HEK293 (cell line): ENCODE measurements at regions not wholly inside any gene's neighbourhood (a gene's known extent, or its start where the extent isn't known, plus 50 kb on each side); places are given as distances from the start of the nearest gene placed in this dataset.

Experiments used
- CTCF ChIA-PET: fragments of 350-600 bp; formaldehyde crosslinking; extraction: SDS; loops from one replicate; lab custom pipeline; 2021; ENCODE audit warnings: antibody characterized with exemption; lab: Yijun Ruan, JAX
- POLR2A ChIA-PET: fragments of 300-600 bp; formaldehyde crosslinking; extraction: SDS; loops from one replicate; lab custom pipeline; 2020; ENCODE audit warnings: antibody characterized with exemption, inconsistent platforms; lab: Yijun Ruan, JAX
- H3K27ac ChIP-seq: fragments of 200-500 bp; sonication (Bioruptor generic); 2 replicates; pipeline ENCODE4 v1.5.1; 2014; ENCODE audit warnings: low read depth, low read length, control low read depth, inconsistent platforms; ENCODE audit errors: extremely low read depth
- H3K36me3 ChIP-seq, 2 experiments: fragments of 200-500 bp in 1 of 2; sonication (Bioruptor generic) in 1 of 2; 1 replicate in 1 of 2; 2 replicates in 1 of 2; pipeline ENCODE4 v1.5.1; 2014 to 2017; ENCODE audit warnings: inconsistent platforms in 2 of 2, low read length in 2 of 2; ENCODE audit not compliant: control insufficient read depth in 2 of 2, insufficient read depth in 1 of 2
- H3K4me1 ChIP-seq: fragments of 200-500 bp; sonication (Bioruptor generic); 2 replicates; pipeline ENCODE4 v1.5.1; 2014; ENCODE audit warnings: mild to moderate bottlenecking, low read length, inconsistent platforms; ENCODE audit not compliant: control insufficient read depth, insufficient read depth
- H3K4me3 ChIP-seq: 2 replicates; pipeline ENCODE4 v1.5.1; 2011; ENCODE audit warnings: low read depth, mild to moderate bottlenecking, control low read depth, low read length, moderate library complexity
- H3K9me3 ChIP-seq: fragments of 200-500 bp; sonication (Bioruptor generic); 2 replicates; pipeline ENCODE4 v1.5.1; 2014; ENCODE audit warnings: low read depth, low read length, inconsistent platforms; ENCODE audit not compliant: control insufficient read depth, insufficient read depth
- ATF2 ChIP-seq: fragments of 450-650 bp; formaldehyde crosslinking; IDR thresholded peaks from 2 replicates; pipeline ENCODE4 v1.5.1; 2016; ENCODE audit warnings: missing biosample characterization, missing genetic modification characterization, low read depth
- BCL6B ChIP-seq: fragments of 450-650 bp; formaldehyde crosslinking; IDR thresholded peaks from 2 replicates; pipeline ENCODE4 v1.5.1; 2017; ENCODE audit warnings: missing biosample characterization, missing genetic modification characterization
- CTCF ChIP-seq: fragments of 450-650 bp; formaldehyde crosslinking; IDR thresholded peaks from 2 replicates; pipeline ENCODE4 v1.5.1; 2016; ENCODE audit warnings: missing biosample characterization, missing genetic modification characterization
- KLF7 ChIP-seq: fragments of 450-650 bp; formaldehyde crosslinking; IDR thresholded peaks from 2 replicates; pipeline ENCODE4 v1.5.1; 2016; ENCODE audit warnings: missing biosample characterization, missing genetic modification characterization, borderline replicate concordance
- KLF8 ChIP-seq: fragments of 450-650 bp; formaldehyde crosslinking; IDR thresholded peaks from 2 replicates; pipeline ENCODE4 v1.5.1; 2016; ENCODE audit warnings: missing biosample characterization, missing genetic modification characterization
- RBAK ChIP-seq: fragments of 450-650 bp; formaldehyde crosslinking; IDR thresholded peaks from 2 replicates; pipeline ENCODE4 v1.5.1; 2016; ENCODE audit warnings: missing biosample characterization, missing genetic modification characterization
- SETDB1 ChIP-seq: IDR thresholded peaks from one replicate; pipeline ENCODE4 v1.6.1; 2017; ENCODE audit warnings: mild to moderate bottlenecking, low read length, moderate library complexity, mixed read lengths; ENCODE audit not compliant: insufficient read length
- ZFP41 ChIP-seq: fragments of 450-650 bp; formaldehyde crosslinking; IDR thresholded peaks from 2 replicates; pipeline ENCODE4 v1.5.1; 2016; ENCODE audit warnings: missing biosample characterization, missing genetic modification characterization, borderline replicate concordance
- ZIC2 ChIP-seq: fragments of 450-650 bp; formaldehyde crosslinking; IDR thresholded peaks from 2 replicates; pipeline ENCODE4 v1.5.1; 2016; ENCODE audit warnings: missing biosample characterization, missing genetic modification characterization
- ZNF132 ChIP-seq: fragments of 450-650 bp; formaldehyde crosslinking; IDR thresholded peaks from 2 replicates; pipeline ENCODE4 v1.5.1; 2017; ENCODE audit warnings: missing biosample characterization, missing genetic modification characterization, borderline replicate concordance
- ZNF19 ChIP-seq: fragments of 450-650 bp; formaldehyde crosslinking; IDR thresholded peaks from 2 replicates; pipeline ENCODE4; 2016; ENCODE audit warnings: missing biosample characterization, missing genetic modification characterization, low read depth
- ZNF26 ChIP-seq: fragments of 450-650 bp; formaldehyde crosslinking; IDR thresholded peaks from 2 replicates; pipeline ENCODE4 v1.5.1; 2016; ENCODE audit warnings: missing biosample characterization, missing genetic modification characterization
- ZNF274 ChIP-seq, 2 experiments: fragments of 200-500 bp in 1 of 2; fragments of 450-650 bp in 1 of 2; sonication (Bioruptor generic) in 1 of 2; formaldehyde crosslinking in 1 of 2; IDR thresholded peaks; 2 replicates each; pipeline versions ENCODE4 v1.5.1 to v1.6.1; 2014 to 2016; ENCODE audit warnings: borderline replicate concordance in 1 of 2, inconsistent platforms in 1 of 2, low read length in 1 of 2, missing biosample characterization in 1 of 2, missing genetic modification characterization in 1 of 2
- ZNF311 ChIP-seq: fragments of 450-650 bp; formaldehyde crosslinking; IDR thresholded peaks from 2 replicates; pipeline ENCODE4 v1.5.1; 2017; ENCODE audit warnings: missing biosample characterization, missing genetic modification characterization, borderline replicate concordance
- ZNF324 ChIP-seq: fragments of 450-650 bp; formaldehyde crosslinking; IDR thresholded peaks from 2 replicates; pipeline ENCODE4 v1.5.1; 2016; ENCODE audit warnings: missing biosample characterization, missing genetic modification characterization
- ZNF433 ChIP-seq: fragments of 450-650 bp; formaldehyde crosslinking; IDR thresholded peaks from 2 replicates; pipeline ENCODE4 v1.5.1; 2016; ENCODE audit warnings: missing biosample characterization, missing genetic modification characterization, low read depth
- ZNF549 ChIP-seq: fragments of 450-650 bp; IDR thresholded peaks from 2 replicates; pipeline ENCODE4 v1.5.1; 2018; ENCODE audit warnings: missing biosample characterization, missing genetic modification characterization, mild to moderate bottlenecking, inconsistent platforms, moderate library complexity
- ZNF558 ChIP-seq: fragments of 450-650 bp; formaldehyde crosslinking; IDR thresholded peaks from 2 replicates; pipeline ENCODE4 v1.5.1; 2016; ENCODE audit warnings: missing biosample characterization, missing genetic modification characterization
- ZNF600 ChIP-seq: fragments of 450-650 bp; formaldehyde crosslinking; IDR thresholded peaks from 2 replicates; pipeline ENCODE4 v1.5.1; 2016; ENCODE audit warnings: missing biosample characterization, missing genetic modification characterization
- ZNF626 ChIP-seq: fragments of 450-650 bp; sonication (Bioruptor Pico); formaldehyde crosslinking; IDR thresholded peaks from 2 replicates; pipeline ENCODE4 v1.5.1; 2018; ENCODE audit warnings: missing biosample characterization, missing genetic modification characterization, inconsistent platforms
- ZNF670 ChIP-seq: fragments of 450-650 bp; formaldehyde crosslinking; IDR thresholded peaks from 2 replicates; pipeline ENCODE4 v1.5.1; 2016; ENCODE audit warnings: missing biosample characterization, missing genetic modification characterization, low read depth
- ZNF777 ChIP-seq: fragments of 450-650 bp; formaldehyde crosslinking; IDR thresholded peaks from 2 replicates; pipeline ENCODE4 v1.5.1; 2017; ENCODE audit warnings: missing biosample characterization, missing genetic modification characterization, borderline replicate concordance
- ZSCAN18 ChIP-seq: fragments of 450-650 bp; formaldehyde crosslinking; IDR thresholded peaks from 2 replicates; pipeline ENCODE4 v1.5.1; 2016; ENCODE audit warnings: missing biosample characterization, missing genetic modification characterization
- ZSCAN4 ChIP-seq: fragments of 450-650 bp; formaldehyde crosslinking; IDR thresholded peaks from 2 replicates; pipeline ENCODE4 v1.5.1; 2017; ENCODE audit warnings: missing biosample characterization, missing genetic modification characterization

GRCh38 chr3:70856414-70857162, 544.1 kb upstream of the MDFIC2 start:
- ChIA-PET POLR2A (no interaction called here), CTCF (interaction anchor here (0.7 kb wide), 1 partner anchor 18 kb away, joined by 3 read pairs; no protein-coding TSS in a partner anchor)
- Histone ChIP-seq H3K4me3 (no peak overlapping the region), H3K36me3 (no peaks in the 10 kb centered on the region), H3K4me1 (no peaks in the 10 kb centered on the region), H3K27ac (no peak overlapping the region), H3K9me3 (no peaks in the 10 kb centered on the region)
- TF ChIP-seq ZSCAN4 (tag by site-specific recombination) (no peak), ZNF26 (no peak), ZIC2 (tag by site-specific recombination) (no peak), ZNF311 (tag by site-specific recombination) (no peak), ZNF19 (tag by site-specific recombination) (no peak), ZNF324 (tag by site-specific recombination) (no peak), ZNF626 (no peak), ATF2 (no peak), ZNF777 (tag by site-specific recombination) (no peak), ZNF558 (tag by site-specific recombination) (no peak), ZNF274 (IDR thresholded peaks at IDR 0.05; ENCODE audit: low read length) (no peak), ZNF274 (tag by site-specific recombination; IDR thresholded peaks at IDR 0.05; ENCODE audit: borderline replicate concordance) (no peak), ZFP41 (tag by site-specific recombination) (no peak)

GRCh38 chr3:70855149-70855548, 542.7 kb upstream of the MDFIC2 start:
- H3K27ac ChIP-seq, result no peak overlapping the region

GRCh38 chr3:70854108-70854507, 541.7 kb upstream of the MDFIC2 start:
- ChIA-PET POLR2A (no interaction called here), CTCF (no interaction called here)
- H3K4me3 ChIP-seq, result no peak overlapping the region
- H3K4me1 ChIP-seq, result no peaks in the 10 kb centered on the region
- H3K36me3 ChIP-seq, result no peaks in the 10 kb centered on the region
- no peaks in the 10 kb centered on the region for H3K9me3 ChIP-seq
- H3K27ac ChIP-seq, result no peak overlapping the region
- TF ChIP-seq KLF7 (tag by site-specific recombination) (no peak), ZNF433 (no peak), BCL6B (no peak), RBAK (tag by site-specific recombination) (no peak), CTCF (tag by site-specific recombination) (no peak), ZNF600 (no peak), ZSCAN18 (no peak), ZNF132 (no peak), SETDB1 (peak; percentile 24)

More at GRCh38 chr3:70855149-70855548, 542.7 kb upstream of the MDFIC2 start:
- POLR2A ChIA-PET, result interaction anchor here (0.6 kb wide), 1 partner anchor 299 kb away, joined by 5 read pairs; no protein-coding TSS in a partner anchor
- no peak for TF ChIP-seq KLF8 (tag by site-specific recombination)
- TF ChIP-seq ZNF549 (tag by site-specific recombination), result no peak
- TF ChIP-seq ZNF670 (tag by site-specific recombination), result no peak
- H3K4me3 ChIP-seq, result no peak overlapping the region
- no peaks in the 10 kb centered on the region for H3K36me3 ChIP-seq
- H3K4me1 ChIP-seq, result no peaks in the 10 kb centered on the region
- CTCF ChIA-PET, result no interaction called here
- H3K9me3 ChIP-seq, result no peaks in the 10 kb centered on the region
